COLO829 (cell line): ENCODE measurements at regions not wholly inside any gene's neighbourhood (a gene's known extent, or its start where the extent isn't known, plus 50 kb on each side); places are given as distances from the start of the nearest gene placed in this dataset.

Source experiments
- DNase-seq: peaks from one replicate; pipeline ENCODE4 v3.0.0; 2012; ENCODE audit warnings: low spot score

GRCh38 chr13:34627509-34628208 is 314.4 kb upstream of the NBEA start:
- DNase-seq = no peak

- DNase-seq = no peak
Observed at GRCh38 chr13:34628209-34628682, 313.8 kb upstream of the NBEA start.

- DNase-seq = no peak
Observed at GRCh38 chr13:34634448-34634847, 307.6 kb upstream of the NBEA start.

- no peak for DNase-seq
Observed at GRCh38 chr13:34637138-34637537, 304.9 kb upstream of the NBEA start.

GRCh38 chr13:34637636-34638035 is 304.4 kb upstream of the NBEA start:
- DNase-seq = no peak

GRCh38 chr13:34638897-34639296 is 303.2 kb upstream of the NBEA start:
- no peak for DNase-seq

GRCh38 chr13:34640179-34640992 is 301.7 kb upstream of the NBEA start:
- no peak for DNase-seq

GRCh38 chr13:34640993-34641330 is 301.1 kb upstream of the NBEA start:
- DNase-seq = no peak

GRCh38 chr13:34647379-34648150 is 294.5 kb upstream of the NBEA start:
- no peak for DNase-seq

GRCh38 chr13:34654203-34654602 is 287.9 kb upstream of the NBEA start:
- DNase-seq = no peak

- no peak for DNase-seq
Observed at GRCh38 chr13:34654647-34655046, 287.4 kb upstream of the NBEA start.

- DNase-seq = no peak
Observed at GRCh38 chr13:34655554-34655953, 286.5 kb upstream of the NBEA start.

GRCh38 chr13:34657716-34658115 is 284.4 kb upstream of the NBEA start:
- peak; percentile 5 for DNase-seq

GRCh38 chr13:34667286-34668218 is 274.5 kb upstream of the NBEA start:
- DNase-seq = no peak

- DNase-seq = no peak
Observed at GRCh38 chr13:34671137-34671536, 270.9 kb upstream of the NBEA start.

- DNase-seq = no peak
Observed at GRCh38 chr13:34672631-34673030, 269.4 kb upstream of the NBEA start.

- no peak for DNase-seq
Observed at GRCh38 chr13:34675626-34676025, 266.4 kb upstream of the NBEA start.

GRCh38 chr13:34678154-34678553 is 263.9 kb upstream of the NBEA start:
- peak; percentile 70 for DNase-seq

GRCh38 chr13:34681405-34681955 is 260.6 kb upstream of the NBEA start:
- DNase-seq = no peak

GRCh38 chr13:34695063-34695462 is 247.0 kb upstream of the NBEA start:
- DNase-seq = no peak

- no peak for DNase-seq
Observed at GRCh38 chr13:34696296-34696695, 245.8 kb upstream of the NBEA start.
